D341Med (cell line): ENCODE measurements at regions not wholly inside any gene's neighbourhood (a gene's known extent, or its start where the extent isn't known, plus 50 kb on each side); places are given as distances from the start of the nearest gene placed in this dataset.
"Not testable (repeated sequence)": the region's sequence is repeated elsewhere in the genome, so short reads cannot be mapped to it uniquely, and the experiment has no call there.

Source experiments
- DNase-seq: peaks from one replicate; pipeline ENCODE4 v3.0.0; 2012; ENCODE audit warnings: low spot score

- peak; percentile 20 for DNase-seq
Measured at GRCh38 chr22:23395530-23396361, 184.3 kb downstream of the IGLL1 start.

- peak; percentile 35 for DNase-seq
Measured at GRCh38 chr22:23394525-23395326, 185.4 kb downstream of the IGLL1 start.

- DNase-seq, result peak; percentile 21
Measured at GRCh38 chr22:23393721-23394320, 186.3 kb downstream of the IGLL1 start.

- not testable (repeated sequence) for DNase-seq
Measured at GRCh38 chr22:23393199-23393598, 186.9 kb downstream of the IGLL1 start.

- peak; percentile 25 for DNase-seq
Measured at GRCh38 chr22:23392420-23393121, 187.5 kb downstream of the IGLL1 start.

- no peak for DNase-seq
Measured at GRCh38 chr22:23391022-23391421, 189.1 kb downstream of the IGLL1 start.

GRCh38 chr22:23389271-23390071 is 190.6 kb downstream of the IGLL1 start:
- no peak for DNase-seq

GRCh38 chr22:23388517-23388890 is 191.6 kb downstream of the IGLL1 start:
- no peak for DNase-seq

GRCh38 chr22:23387827-23388516 is 192.1 kb downstream of the IGLL1 start:
- peak; percentile 28 for DNase-seq

GRCh38 chr22:23386822-23387580 is 193.1 kb downstream of the IGLL1 start:
- peak; percentile 29 for DNase-seq

GRCh38 chr22:23385678-23386631 is 194.1 kb downstream of the IGLL1 start:
- peak; percentile 92 for DNase-seq

GRCh38 chr22:23384923-23385677 is 195.0 kb downstream of the IGLL1 start:
- DNase-seq, result no peak

GRCh38 chr22:23384431-23384830 is 195.7 kb downstream of the IGLL1 start:
- no peak for DNase-seq

- DNase-seq, result no peak
Measured at GRCh38 chr22:23383491-23384361, 196.4 kb downstream of the IGLL1 start.

GRCh38 chr22:23382428-23383218 is 197.5 kb downstream of the IGLL1 start:
- DNase-seq, result no peak
